ENCODE measurements at regions not wholly inside any gene's neighbourhood (a gene's known extent, or its start where the extent isn't known, plus 50 kb on each side); places are given as distances from the start of the nearest gene placed in this dataset.
A peak's percentile ranks its signal among the peaks of the same experiment; 100 is the strongest.

- H3K9me3 ChIP-seq (ENCODE audit: control insufficient read depth, low read length): no peaks in the 10 kb centered on the region
- H3K4me1 ChIP-seq (ENCODE audit: control insufficient read depth, insufficient read depth, low read length): peaks cover 63% of the 10 kb centered on the region
- no peak for DNase-seq (ENCODE audit: low read depth)
These were observed 146.9 kb upstream of the IER5L start for GRCh38 chr9:129324808-129325502.

DNA sequence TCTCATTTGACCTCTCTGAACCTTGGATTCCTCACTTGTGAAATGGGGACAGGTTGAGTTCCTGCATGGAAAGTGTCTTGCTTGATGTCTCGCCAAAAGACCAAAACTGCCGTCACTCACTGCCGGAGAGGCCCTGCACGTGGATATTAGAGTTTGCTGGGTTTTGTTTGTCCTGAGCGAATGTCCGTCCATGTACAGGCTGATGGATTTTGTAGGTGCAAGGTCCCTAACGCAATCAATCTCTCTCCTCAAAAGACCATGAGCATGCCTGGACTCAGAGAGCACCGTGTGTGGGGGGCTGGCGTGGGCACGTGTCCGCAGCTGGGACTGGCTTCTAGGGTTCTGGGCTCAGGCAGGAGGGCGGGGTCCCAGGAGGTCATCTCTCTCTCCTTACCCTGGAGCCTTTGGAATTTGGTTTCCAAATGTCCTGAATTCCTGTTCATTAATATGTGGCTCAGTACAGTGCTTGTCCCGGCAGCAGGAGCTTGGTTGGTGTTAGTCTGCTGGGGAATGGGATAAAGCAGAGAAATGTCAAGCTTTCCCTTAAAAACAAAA lies 146.0 kb upstream of the IER5L start:
- no peaks in the 10 kb centered on the region for H3K27me3 ChIP-seq (replicated peaks; ENCODE audit: control insufficient read depth, insufficient read depth, low read length)
- H3K9ac ChIP-seq (ENCODE audit: low read length): peak overlapping the region; percentile 90
- H3K4me1 ChIP-seq (ENCODE audit: control insufficient read depth, insufficient read depth, low read length): peaks cover 71% of the 10 kb centered on the region
- no peaks in the 10 kb centered on the region for H3K9me3 ChIP-seq (ENCODE audit: control insufficient read depth, low read length)
- H3K4me3 ChIP-seq (ENCODE audit: low read length): no peak overlapping the region
- no peaks in the 10 kb centered on the region for H3K36me3 ChIP-seq (ENCODE audit: control insufficient read depth, insufficient read depth, low read length, severe bottlenecking)
- DNase-seq (ENCODE audit: low read depth): no peak

More at GRCh38 chr9:129324808-129325502, 146.9 kb upstream of the IER5L start:
- Histone ChIP-seq H3K27me3 (replicated peaks; ENCODE audit: control insufficient read depth, insufficient read depth, low read length) (no peaks in the 10 kb centered on the region), H3K9ac (ENCODE audit: low read length) (peak overlapping the region; percentile 90), H3K36me3 (ENCODE audit: control insufficient read depth, insufficient read depth, low read length, severe bottlenecking) (no peaks in the 10 kb centered on the region), H3K4me3 (ENCODE audit: low read length) (no peak overlapping the region)

GRCh38 chr9:129323376-129323998 lies 145.4 kb upstream of the IER5L start:
- peak; percentile 69 for DNase-seq (ENCODE audit: low read depth)

GRCh38 chr9:129322641-129323375 lies 144.7 kb upstream of the IER5L start:
- Histone ChIP-seq H3K4me3 (ENCODE audit: low read length) (peak overlapping the region; percentile 77), H3K4me1 (ENCODE audit: control insufficient read depth, insufficient read depth, low read length) (peaks cover 70% of the 10 kb centered on the region), H3K9me3 (ENCODE audit: control insufficient read depth, low read length) (no peaks in the 10 kb centered on the region), H3K36me3 (ENCODE audit: control insufficient read depth, insufficient read depth, low read length, severe bottlenecking) (no peaks in the 10 kb centered on the region), H3K27me3 (replicated peaks; ENCODE audit: control insufficient read depth, insufficient read depth, low read length) (no peaks in the 10 kb centered on the region), H3K9ac (ENCODE audit: low read length) (peak overlapping the region; percentile 90)
- no peak for DNase-seq (ENCODE audit: low read depth)

More at GRCh38 chr9:129323376-129323998, 145.4 kb upstream of the IER5L start:
- H3K4me3 ChIP-seq (ENCODE audit: low read length): no peak overlapping the region
- peaks cover 70% of the 10 kb centered on the region for H3K4me1 ChIP-seq (ENCODE audit: control insufficient read depth, insufficient read depth, low read length)
- no peaks in the 10 kb centered on the region for H3K36me3 ChIP-seq (ENCODE audit: control insufficient read depth, insufficient read depth, low read length, severe bottlenecking)
- H3K9ac ChIP-seq (ENCODE audit: low read length): peak overlapping the region; percentile 90
- H3K9me3 ChIP-seq (ENCODE audit: control insufficient read depth, low read length): no peaks in the 10 kb centered on the region
- no peaks in the 10 kb centered on the region for H3K27me3 ChIP-seq (replicated peaks; ENCODE audit: control insufficient read depth, insufficient read depth, low read length)

- H3K9ac ChIP-seq (ENCODE audit: low read length): peak overlapping the region; percentile 90
- no peaks in the 10 kb centered on the region for H3K9me3 ChIP-seq (ENCODE audit: control insufficient read depth, low read length)
- peaks cover 73% of the 10 kb centered on the region for H3K4me1 ChIP-seq (ENCODE audit: control insufficient read depth, insufficient read depth, low read length)
- H3K27me3 ChIP-seq (replicated peaks; ENCODE audit: control insufficient read depth, insufficient read depth, low read length): no peaks in the 10 kb centered on the region
- no peak for DNase-seq (ENCODE audit: low read depth)
- peak overlapping the region; percentile 77 for H3K4me3 ChIP-seq (ENCODE audit: low read length)
- no peaks in the 10 kb centered on the region for H3K36me3 ChIP-seq (ENCODE audit: control insufficient read depth, insufficient read depth, low read length, severe bottlenecking)
These were observed 144.1 kb upstream of the IER5L start for GRCh38 chr9:129322022-129322621.

DNA sequence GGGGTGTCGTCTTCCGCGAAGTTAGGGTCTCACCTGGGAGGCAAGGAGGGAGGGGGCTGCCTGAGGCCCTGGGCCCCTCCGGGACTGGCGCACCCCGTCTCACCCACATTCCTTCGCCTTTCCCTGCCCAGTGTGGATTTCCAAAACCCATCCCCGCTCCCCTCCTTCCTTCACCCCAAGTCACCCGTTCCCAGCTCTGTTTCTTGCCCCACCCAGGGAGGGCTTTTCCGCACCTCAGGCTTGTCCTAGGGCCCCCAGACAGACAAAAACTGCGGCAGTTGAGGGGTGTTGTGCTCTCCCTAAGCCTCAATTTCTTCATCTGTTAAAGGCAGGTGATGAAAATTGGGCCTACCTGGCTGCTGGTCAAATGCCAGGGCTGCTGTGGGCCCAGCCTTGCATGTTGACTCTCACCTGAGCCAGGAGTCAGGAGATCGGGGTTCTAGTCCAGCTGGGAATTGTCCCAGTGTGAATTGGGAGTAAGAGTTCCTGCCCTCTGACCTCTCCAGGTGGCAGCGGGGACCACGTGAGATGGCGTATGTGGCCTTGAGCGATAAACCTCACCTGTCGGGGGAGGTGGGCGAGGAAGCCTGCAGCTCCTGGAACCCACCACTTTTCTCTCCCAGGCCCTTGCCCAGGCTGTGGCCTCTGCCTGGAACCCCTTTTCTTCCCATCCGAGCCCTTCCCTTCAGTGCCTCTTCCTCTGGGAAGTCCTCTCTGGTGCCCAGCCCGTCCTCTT lies 143.4 kb upstream of the IER5L start:
- H3K36me3 ChIP-seq (ENCODE audit: control insufficient read depth, insufficient read depth, low read length, severe bottlenecking): no peaks in the 10 kb centered on the region
- no peak for DNase-seq (ENCODE audit: low read depth)
- H3K4me1 ChIP-seq (ENCODE audit: control insufficient read depth, insufficient read depth, low read length): peaks cover 78% of the 10 kb centered on the region
- H3K9me3 ChIP-seq (ENCODE audit: control insufficient read depth, low read length): no peaks in the 10 kb centered on the region
- H3K4me3 ChIP-seq (ENCODE audit: low read length): peak overlapping the region; percentile 77
- H3K9ac ChIP-seq (ENCODE audit: low read length): peak overlapping the region; percentile 90
- no peaks in the 10 kb centered on the region for H3K27me3 ChIP-seq (replicated peaks; ENCODE audit: control insufficient read depth, insufficient read depth, low read length)

GRCh38 chr9:129320575-129321285 lies 142.7 kb upstream of the IER5L start:
- Histone ChIP-seq H3K9ac (ENCODE audit: low read length) (peak overlapping the region; percentile 90), H3K36me3 (ENCODE audit: control insufficient read depth, insufficient read depth, low read length, severe bottlenecking) (no peaks in the 10 kb centered on the region), H3K4me3 (ENCODE audit: low read length) (peak overlapping the region; percentile 77), H3K4me1 (ENCODE audit: control insufficient read depth, insufficient read depth, low read length) (peaks cover 85% of the 10 kb centered on the region), H3K9me3 (ENCODE audit: control insufficient read depth, low read length) (no peaks in the 10 kb centered on the region), H3K27me3 (replicated peaks; ENCODE audit: control insufficient read depth, insufficient read depth, low read length) (no peaks in the 10 kb centered on the region)
- DNase-seq (ENCODE audit: low read depth): peak; percentile 93

DNA sequence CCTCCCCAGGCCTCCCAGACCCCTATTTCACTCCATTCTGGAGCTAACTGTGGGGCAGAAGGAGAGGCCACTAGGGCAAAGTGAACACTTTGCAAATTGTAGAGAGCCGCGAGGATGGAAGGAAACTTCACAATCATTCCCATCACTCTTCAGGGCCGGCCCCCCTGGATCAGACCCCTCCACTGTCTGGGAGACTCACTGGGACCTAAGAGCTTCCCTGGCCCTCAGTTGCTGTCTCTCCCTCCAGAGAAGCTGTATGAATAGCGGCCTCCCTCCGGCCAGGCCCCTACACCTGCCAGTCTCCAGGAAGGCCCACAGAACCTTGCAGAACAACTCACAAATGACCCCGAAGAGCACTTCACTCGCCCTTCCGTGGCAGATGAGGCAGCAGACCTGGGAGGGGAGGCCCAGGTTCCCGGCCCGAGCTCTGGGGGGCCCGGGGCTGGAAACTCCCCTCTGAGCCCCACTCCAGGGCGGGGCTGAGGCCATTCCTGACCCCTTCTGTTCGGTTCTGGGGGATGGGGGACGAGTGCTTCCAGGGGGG lies 141.9 kb upstream of the IER5L start:
- no peak for DNase-seq (ENCODE audit: low read depth)
- Histone ChIP-seq H3K4me3 (ENCODE audit: low read length) (peak overlapping the region; percentile 77), H3K4me1 (ENCODE audit: control insufficient read depth, insufficient read depth, low read length) (peaks cover 92% of the 10 kb centered on the region), H3K9me3 (ENCODE audit: control insufficient read depth, low read length) (no peaks in the 10 kb centered on the region), H3K36me3 (ENCODE audit: control insufficient read depth, insufficient read depth, low read length, severe bottlenecking) (no peaks in the 10 kb centered on the region), H3K27me3 (replicated peaks; ENCODE audit: control insufficient read depth, insufficient read depth, low read length) (no peaks in the 10 kb centered on the region), H3K9ac (ENCODE audit: low read length) (peak overlapping the region; percentile 90)

DNA sequence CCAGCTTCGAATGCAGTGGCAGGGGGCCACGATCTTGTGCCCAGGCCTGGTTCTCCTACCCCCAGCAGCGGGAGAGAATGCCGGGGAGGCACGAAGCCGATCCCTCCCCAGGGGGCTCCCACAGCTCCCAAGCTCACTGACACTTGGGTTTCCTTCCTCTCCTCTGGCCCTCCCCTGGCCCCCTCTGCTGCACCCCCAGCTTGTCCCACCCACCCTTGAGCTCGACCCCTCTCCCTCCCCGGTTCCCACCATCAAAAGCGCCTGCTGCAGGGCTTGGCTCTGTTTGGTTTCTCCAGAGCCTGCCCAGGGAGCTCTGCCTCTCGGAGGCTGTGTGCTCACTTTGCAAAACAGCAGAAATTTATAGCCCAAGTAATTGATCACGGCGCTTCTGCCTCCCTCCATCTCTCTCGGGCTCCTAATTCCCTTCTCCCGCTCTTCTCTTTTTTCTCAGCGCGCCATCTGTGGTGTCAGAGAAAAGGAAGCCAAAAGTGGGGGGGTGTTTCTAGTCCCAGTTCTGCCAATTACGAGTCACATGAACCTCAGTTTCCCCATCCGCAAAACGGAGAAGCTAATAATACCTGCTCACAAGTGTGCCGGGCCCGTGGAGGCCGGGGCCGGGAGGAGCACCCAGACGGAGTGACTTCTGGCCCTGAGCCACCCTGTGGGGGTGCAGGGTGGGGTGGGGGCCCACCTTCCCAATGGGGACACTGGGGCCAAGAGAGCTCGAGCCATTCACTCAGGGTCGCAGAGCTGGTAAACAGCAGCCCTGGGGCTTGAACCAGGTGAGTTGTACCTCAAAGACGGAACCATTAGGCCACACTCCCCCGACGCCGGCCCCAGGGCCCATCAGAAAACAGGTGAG lies 141.2 kb upstream of the IER5L start:
- no peaks in the 10 kb centered on the region for H3K27me3 ChIP-seq (replicated peaks; ENCODE audit: control insufficient read depth, insufficient read depth, low read length)
- no peaks in the 10 kb centered on the region for H3K36me3 ChIP-seq (ENCODE audit: control insufficient read depth, insufficient read depth, low read length, severe bottlenecking)
- peaks cover 95% of the 10 kb centered on the region for H3K4me1 ChIP-seq (ENCODE audit: control insufficient read depth, insufficient read depth, low read length)
- no peaks in the 10 kb centered on the region for H3K9me3 ChIP-seq (ENCODE audit: control insufficient read depth, low read length)
- H3K9ac ChIP-seq (ENCODE audit: low read length): peak overlapping the region; percentile 90
- no peak for DNase-seq (ENCODE audit: low read depth)
- H3K4me3 ChIP-seq (ENCODE audit: low read length): no peak overlapping the region
